Liver (tissue), 8 donors: ENCODE measurements at regions not wholly inside any gene's neighbourhood (a gene's known extent, or its start where the extent isn't known, plus 50 kb on each side); places are given as distances from the start of the nearest gene placed in this dataset.

Experiments used
- DNase-seq: peaks from one replicate; pipeline ENCODE4 v3.0.0-alpha.2; 2017; ENCODE audit warnings: low spot score
- H3K27ac ChIP-seq, 2 donors: one replicate each; pipeline ENCODE4 v1.7.0; 2013; ENCODE audit warnings: inconsistent platforms in 2 of 2, low read length in 2 of 2, control low read depth in 1 of 2, low read depth in 1 of 2, mild to moderate bottlenecking in 1 of 2
- H3K27me3 ChIP-seq, 4 donors: one replicate each; pipeline versions ENCODE4 v1.6.1 to v1.7.0; 2013; ENCODE audit warnings: low read length in 3 of 4, inconsistent platforms in 1 of 4, mild to moderate bottlenecking in 1 of 4, moderate library complexity in 1 of 4; ENCODE audit not compliant: control insufficient read depth in 4 of 4, insufficient read depth in 4 of 4
- H3K36me3 ChIP-seq, 4 donors: one replicate each; pipeline versions ENCODE4 v1.6.1 to v1.7.0; 2013; ENCODE audit warnings: low read length in 3 of 4, mild to moderate bottlenecking in 3 of 4, low read depth in 1 of 4, moderate library complexity in 1 of 4; ENCODE audit not compliant: control insufficient read depth in 4 of 4, insufficient read depth in 3 of 4
- H3K4me1 ChIP-seq, 4 donors: one replicate each; pipeline versions ENCODE4 v1.6.1 to v1.7.0; 2013; ENCODE audit warnings: low read length in 3 of 4, mild to moderate bottlenecking in 3 of 4, moderate library complexity in 1 of 4; ENCODE audit not compliant: control insufficient read depth in 4 of 4, insufficient read depth in 4 of 4
- H3K4me3 ChIP-seq, 3 donors: one replicate each; pipeline versions ENCODE4 v1.6.1 to v1.7.0; 2013; ENCODE audit warnings: low read length in 3 of 3, control low read depth in 1 of 3, low read depth in 1 of 3, mild to moderate bottlenecking in 1 of 3
- H3K9ac ChIP-seq, 2 donors: one replicate each; pipeline ENCODE4 v1.7.0; 2013; ENCODE audit warnings: low read length in 2 of 2, mild to moderate bottlenecking in 2 of 2, moderate library complexity in 2 of 2, control low read depth in 1 of 2, low read depth in 1 of 2
- H3K9me3 ChIP-seq, 4 donors: one replicate each; pipeline versions ENCODE4 v1.6.1 to v1.7.0; 2013; ENCODE audit warnings: low read length in 3 of 4; ENCODE audit not compliant: control insufficient read depth in 4 of 4
- EGR1 ChIP-seq, 2 donors: IDR thresholded peaks; 2 replicates each; pipeline ENCODE4 v1.6.1; 2016 to 2018; ENCODE audit warnings: antibody characterized with exemption in 2 of 2, low read depth in 2 of 2
- FOXA1 ChIP-seq: IDR thresholded peaks from 2 replicates; pipeline ENCODE4 v1.6.1; 2016; ENCODE audit warnings: antibody characterized with exemption
- FOXA2 ChIP-seq: IDR thresholded peaks from 2 replicates; pipeline ENCODE4 v1.6.1; 2016; ENCODE audit warnings: antibody characterized with exemption
- GABPA ChIP-seq, 2 donors: IDR thresholded peaks in 1 of 2; conservative IDR thresholded peaks in 1 of 2; 2 replicates each; pipeline ENCODE4 v1.6.1; 2016; ENCODE audit warnings: antibody characterized with exemption in 2 of 2, mild to moderate bottlenecking in 1 of 2, moderate library complexity in 1 of 2
- HNF4A ChIP-seq, 2 donors: conservative IDR thresholded peaks; 2 replicates each; pipeline ENCODE4 v1.6.1; 2016; ENCODE audit warnings: antibody characterized with exemption in 2 of 2, mild to moderate bottlenecking in 2 of 2
- HNF4G ChIP-seq: IDR thresholded peaks from 2 replicates; pipeline ENCODE4 v1.6.1; 2016; ENCODE audit warnings: antibody characterized with exemption
- JUND ChIP-seq, 2 donors: IDR thresholded peaks; 2 replicates each; pipeline ENCODE4 v1.6.1; 2016; ENCODE audit warnings: antibody characterized with exemption in 2 of 2
- NR2F2 ChIP-seq: IDR thresholded peaks from 2 replicates; pipeline ENCODE4 v1.6.1; 2016; ENCODE audit warnings: antibody characterized with exemption
- RAD21 ChIP-seq, 2 donors: IDR thresholded peaks; 2 replicates each; pipeline ENCODE4 v1.6.1; 2016; ENCODE audit warnings: antibody characterized with exemption in 2 of 2, mild to moderate bottlenecking in 2 of 2
- RXRA ChIP-seq, 2 donors: IDR thresholded peaks; 2 replicates each; pipeline ENCODE4 v1.6.1; 2017 to 2018; ENCODE audit warnings: antibody characterized with exemption in 2 of 2, mild to moderate bottlenecking in 1 of 2
- SP1 ChIP-seq: IDR thresholded peaks from 2 replicates; pipeline ENCODE4 v1.6.1; 2018; ENCODE audit warnings: antibody characterized with exemption, mild to moderate bottlenecking
- TAF1 ChIP-seq: conservative IDR thresholded peaks from 2 replicates; pipeline ENCODE4 v1.6.1; 2016; ENCODE audit warnings: antibody characterized with exemption, mild to moderate bottlenecking
- YY1 ChIP-seq: IDR thresholded peaks from 2 replicates; pipeline ENCODE4 v1.6.1; 2016; ENCODE audit warnings: antibody characterized with exemption, mild to moderate bottlenecking
- WGBS: extraction: QIAGEN DNeasy Blood & Tissue Kit; methylation state at CpG from one replicate; pipeline ENCODE4 v1.1.7; 2013; 5-methylcytosine and 5-hydroxymethylcytosine counted together
- TF ChIP-seq, protein P1 (sequence below): IDR thresholded peaks from 2 replicates; pipeline ENCODE4 v1.6.1; 2016; ENCODE audit warnings: antibody characterized with exemption
- TF ChIP-seq, protein P2 (sequence below): IDR thresholded peaks from 2 replicates; pipeline ENCODE4 v1.6.1; 2016; ENCODE audit warnings: antibody characterized with exemption
- TF ChIP-seq, protein P3 (sequence below): IDR thresholded peaks from 2 replicates; pipeline ENCODE4 v1.6.1; 2016; ENCODE audit warnings: antibody characterized with exemption
- TF ChIP-seq, protein P4 (sequence below): fragments of 150-350 bp; IDR thresholded peaks from 2 replicates; pipeline ENCODE4 v1.5.1; 2017; ENCODE audit warnings: improper control_type of control experiment, low read depth, low read length; ENCODE audit not compliant: missing input control
- TF ChIP-seq, protein P5 (sequence below): IDR thresholded peaks from 2 replicates; pipeline ENCODE4 v1.6.1; 2016; ENCODE audit warnings: antibody characterized with exemption, mild to moderate bottlenecking
- donor health status: healthy.
- donor health status: healthy.
- donor health status: healthy.
- donor health status: healthy.
- donor health status: healthy.

DNA sequence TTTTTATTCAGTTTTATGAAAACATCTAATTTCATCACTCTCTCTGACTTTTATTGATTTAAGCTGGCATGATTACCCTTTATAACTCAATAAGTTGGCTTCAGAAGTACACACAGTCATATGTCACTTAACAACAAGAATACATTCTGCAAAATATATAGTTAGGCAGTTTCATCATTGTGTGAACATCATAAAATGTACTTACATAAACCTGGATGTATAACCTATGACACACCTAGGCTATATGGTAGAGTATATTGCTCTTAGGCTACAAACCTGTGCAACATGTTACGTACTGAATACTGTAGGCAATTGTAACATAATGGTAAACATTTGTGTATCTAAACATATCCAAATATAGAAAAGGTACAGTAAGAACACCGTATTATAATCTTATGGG is 362.2 kb upstream of the BTBD3 start:
- H3K27me3 ChIP-seq = no peaks in the 10 kb centered on the region
- no peaks in the 10 kb centered on the region for H3K4me1 ChIP-seq
- no peaks in the 10 kb centered on the region for H3K36me3 ChIP-seq
- 92% methylated on average over 2 of the region's 2 CpGs for WGBS
- H3K27ac ChIP-seq = no peak overlapping the region
- no peak for DNase-seq
- no peaks in the 10 kb centered on the region for H3K9me3 ChIP-seq
- no peak overlapping the region for H3K4me3 ChIP-seq
- no peak overlapping the region for H3K9ac ChIP-seq
- TF ChIP-seq NR2F2 = no peak
- TF ChIP-seq EGR1 (IDR thresholded peaks at IDR 0.05; ENCODE audit: low read depth in 2 of 2) = no peak
- no peak for TF ChIP-seq SP1
- TF ChIP-seq, protein P1, sequence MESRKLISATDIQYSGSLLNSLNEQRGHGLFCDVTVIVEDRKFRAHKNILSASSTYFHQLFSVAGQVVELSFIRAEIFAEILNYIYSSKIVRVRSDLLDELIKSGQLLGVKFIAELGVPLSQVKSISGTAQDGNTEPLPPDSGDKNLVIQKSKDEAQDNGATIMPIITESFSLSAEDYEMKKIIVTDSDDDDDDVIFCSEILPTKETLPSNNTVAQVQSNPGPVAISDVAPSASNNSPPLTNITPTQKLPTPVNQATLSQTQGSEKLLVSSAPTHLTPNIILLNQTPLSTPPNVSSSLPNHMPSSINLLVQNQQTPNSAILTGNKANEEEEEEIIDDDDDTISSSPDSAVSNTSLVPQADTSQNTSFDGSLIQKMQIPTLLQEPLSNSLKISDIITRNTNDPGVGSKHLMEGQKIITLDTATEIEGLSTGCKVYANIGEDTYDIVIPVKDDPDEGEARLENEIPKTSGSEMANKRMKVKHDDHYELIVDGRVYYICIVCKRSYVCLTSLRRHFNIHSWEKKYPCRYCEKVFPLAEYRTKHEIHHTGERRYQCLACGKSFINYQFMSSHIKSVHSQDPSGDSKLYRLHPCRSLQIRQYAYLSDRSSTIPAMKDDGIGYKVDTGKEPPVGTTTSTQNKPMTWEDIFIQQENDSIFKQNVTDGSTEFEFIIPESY = no peak
- TF ChIP-seq RXRA (IDR thresholded peaks at IDR 0.05) = no peak
- TF ChIP-seq FOXA2 = no peak
- TF ChIP-seq, protein P2, sequence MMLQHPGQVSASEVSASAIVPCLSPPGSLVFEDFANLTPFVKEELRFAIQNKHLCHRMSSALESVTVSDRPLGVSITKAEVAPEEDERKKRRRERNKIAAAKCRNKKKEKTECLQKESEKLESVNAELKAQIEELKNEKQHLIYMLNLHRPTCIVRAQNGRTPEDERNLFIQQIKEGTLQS = no peak
- no peak for TF ChIP-seq HNF4A (conservative IDR thresholded peaks at IDR 0.05)
- TF ChIP-seq GABPA (IDR thresholded peaks at IDR 0.05 in 1 of 2, conservative IDR thresholded peaks at IDR 0.05 in 1 of 2) = no peak
- no peak for TF ChIP-seq JUND (IDR thresholded peaks at IDR 0.05)
- TF ChIP-seq YY1 = no peak
- TF ChIP-seq, protein P3, sequence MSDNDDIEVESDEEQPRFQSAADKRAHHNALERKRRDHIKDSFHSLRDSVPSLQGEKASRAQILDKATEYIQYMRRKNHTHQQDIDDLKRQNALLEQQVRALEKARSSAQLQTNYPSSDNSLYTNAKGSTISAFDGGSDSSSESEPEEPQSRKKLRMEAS = no peak
- no peak for TF ChIP-seq RAD21 (IDR thresholded peaks at IDR 0.05)
- no peak for TF ChIP-seq TAF1
- no peak for TF ChIP-seq FOXA1

DNA sequence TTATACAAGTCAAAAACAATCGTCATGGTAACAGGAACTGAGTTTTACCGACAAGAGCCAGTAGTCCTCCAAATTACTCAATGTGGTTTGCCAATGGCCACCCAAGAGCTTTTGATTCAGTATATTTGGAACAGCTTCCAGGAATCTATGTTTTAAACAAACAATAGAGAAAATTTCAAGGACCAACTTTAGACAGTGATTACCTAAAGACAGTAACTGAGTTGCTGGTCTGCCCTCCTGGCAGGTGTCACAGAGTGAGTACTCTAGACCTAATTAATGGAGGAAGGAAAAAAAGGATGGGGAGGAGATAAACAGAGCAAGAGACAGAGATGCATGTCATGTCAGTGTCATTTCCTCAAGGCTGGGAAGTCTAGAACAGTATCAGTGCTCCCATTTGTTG is 361.3 kb upstream of the BTBD3 start:
- TF ChIP-seq FOXA1 (no peak), SP1 (no peak), JUND (IDR thresholded peaks at IDR 0.05) (no peak), GABPA (IDR thresholded peaks at IDR 0.05 in 1 of 2, conservative IDR thresholded peaks at IDR 0.05 in 1 of 2) (no peak), NR2F2 (no peak), RAD21 (IDR thresholded peaks at IDR 0.05) (no peak), TAF1 (no peak), EGR1 (IDR thresholded peaks at IDR 0.05; ENCODE audit: low read depth in 2 of 2) (no peak), HNF4G (no peak), HNF4A (conservative IDR thresholded peaks at IDR 0.05) (no peak), RXRA (IDR thresholded peaks at IDR 0.05) (no peak), FOXA2 (no peak), YY1 (no peak)
- TF ChIP-seq, protein P4, sequence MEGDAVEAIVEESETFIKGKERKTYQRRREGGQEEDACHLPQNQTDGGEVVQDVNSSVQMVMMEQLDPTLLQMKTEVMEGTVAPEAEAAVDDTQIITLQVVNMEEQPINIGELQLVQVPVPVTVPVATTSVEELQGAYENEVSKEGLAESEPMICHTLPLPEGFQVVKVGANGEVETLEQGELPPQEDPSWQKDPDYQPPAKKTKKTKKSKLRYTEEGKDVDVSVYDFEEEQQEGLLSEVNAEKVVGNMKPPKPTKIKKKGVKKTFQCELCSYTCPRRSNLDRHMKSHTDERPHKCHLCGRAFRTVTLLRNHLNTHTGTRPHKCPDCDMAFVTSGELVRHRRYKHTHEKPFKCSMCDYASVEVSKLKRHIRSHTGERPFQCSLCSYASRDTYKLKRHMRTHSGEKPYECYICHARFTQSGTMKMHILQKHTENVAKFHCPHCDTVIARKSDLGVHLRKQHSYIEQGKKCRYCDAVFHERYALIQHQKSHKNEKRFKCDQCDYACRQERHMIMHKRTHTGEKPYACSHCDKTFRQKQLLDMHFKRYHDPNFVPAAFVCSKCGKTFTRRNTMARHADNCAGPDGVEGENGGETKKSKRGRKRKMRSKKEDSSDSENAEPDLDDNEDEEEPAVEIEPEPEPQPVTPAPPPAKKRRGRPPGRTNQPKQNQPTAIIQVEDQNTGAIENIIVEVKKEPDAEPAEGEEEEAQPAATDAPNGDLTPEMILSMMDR = no peak
- TF ChIP-seq, protein P2 = no peak
- TF ChIP-seq, protein P3 = no peak
- TF ChIP-seq, protein P1 = no peak
- TF ChIP-seq, protein P5, sequence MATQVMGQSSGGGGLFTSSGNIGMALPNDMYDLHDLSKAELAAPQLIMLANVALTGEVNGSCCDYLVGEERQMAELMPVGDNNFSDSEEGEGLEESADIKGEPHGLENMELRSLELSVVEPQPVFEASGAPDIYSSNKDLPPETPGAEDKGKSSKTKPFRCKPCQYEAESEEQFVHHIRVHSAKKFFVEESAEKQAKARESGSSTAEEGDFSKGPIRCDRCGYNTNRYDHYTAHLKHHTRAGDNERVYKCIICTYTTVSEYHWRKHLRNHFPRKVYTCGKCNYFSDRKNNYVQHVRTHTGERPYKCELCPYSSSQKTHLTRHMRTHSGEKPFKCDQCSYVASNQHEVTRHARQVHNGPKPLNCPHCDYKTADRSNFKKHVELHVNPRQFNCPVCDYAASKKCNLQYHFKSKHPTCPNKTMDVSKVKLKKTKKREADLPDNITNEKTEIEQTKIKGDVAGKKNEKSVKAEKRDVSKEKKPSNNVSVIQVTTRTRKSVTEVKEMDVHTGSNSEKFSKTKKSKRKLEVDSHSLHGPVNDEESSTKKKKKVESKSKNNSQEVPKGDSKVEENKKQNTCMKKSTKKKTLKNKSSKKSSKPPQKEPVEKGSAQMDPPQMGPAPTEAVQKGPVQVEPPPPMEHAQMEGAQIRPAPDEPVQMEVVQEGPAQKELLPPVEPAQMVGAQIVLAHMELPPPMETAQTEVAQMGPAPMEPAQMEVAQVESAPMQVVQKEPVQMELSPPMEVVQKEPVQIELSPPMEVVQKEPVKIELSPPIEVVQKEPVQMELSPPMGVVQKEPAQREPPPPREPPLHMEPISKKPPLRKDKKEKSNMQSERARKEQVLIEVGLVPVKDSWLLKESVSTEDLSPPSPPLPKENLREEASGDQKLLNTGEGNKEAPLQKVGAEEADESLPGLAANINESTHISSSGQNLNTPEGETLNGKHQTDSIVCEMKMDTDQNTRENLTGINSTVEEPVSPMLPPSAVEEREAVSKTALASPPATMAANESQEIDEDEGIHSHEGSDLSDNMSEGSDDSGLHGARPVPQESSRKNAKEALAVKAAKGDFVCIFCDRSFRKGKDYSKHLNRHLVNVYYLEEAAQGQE = no peak
- no peak for DNase-seq
- 74% methylated on average over 2 of the region's 2 CpGs for WGBS
- Histone ChIP-seq H3K36me3 (no peaks in the 10 kb centered on the region), H3K9me3 (no peaks in the 10 kb centered on the region), H3K4me1 (no peaks in the 10 kb centered on the region), H3K9ac (no peak overlapping the region), H3K4me3 (no peak overlapping the region), H3K27ac (no peak overlapping the region), H3K27me3 (no peaks in the 10 kb centered on the region)
